Upper lobe of right lung (tissue), 1 donor: ENCODE measurements at regions not wholly inside any gene's neighbourhood (a gene's known extent, or its start where the extent isn't known, plus 50 kb on each side); places are given as distances from the start of the nearest gene placed in this dataset.

Experiments
- ATAC-seq: fragments of 200-7000 bp; cut with Tn5 transposase; one replicate; pipeline ENCODE4 v1.9.1; 2020; ENCODE audit warnings: mild to moderate bottlenecking, moderate library complexity
- DNase-seq: peaks from one replicate; pipeline ENCODE4 v3.0.0-alpha.2; 2020
- H3K27ac ChIP-seq: fragments of 200-600 bp; one replicate; pipeline ENCODE4 v1.8.0; 2022
- H3K27me3 ChIP-seq: fragments of 200-600 bp; one replicate; pipeline ENCODE4 v1.8.0; 2022; ENCODE audit warnings: mild to moderate bottlenecking
- H3K36me3 ChIP-seq: fragments of 200-600 bp; one replicate; pipeline ENCODE4 v1.8.0; 2022
- H3K4me1 ChIP-seq: fragments of 200-600 bp; one replicate; pipeline ENCODE4 v1.8.0; 2022
- H3K4me3 ChIP-seq: fragments of 200-600 bp; one replicate; pipeline ENCODE4 v1.8.0; 2022; ENCODE audit warnings: mild to moderate bottlenecking
- H3K9me3 ChIP-seq: fragments of 200-600 bp; one replicate; pipeline ENCODE4 v1.8.0; 2022
- CTCF ChIP-seq: fragments of 200-600 bp; IDR thresholded peaks from one replicate; pipeline ENCODE4 v1.8.0; 2022; ENCODE audit warnings: antibody characterized with exemption
- intact Hi-C: fragments of 100-400 bp; cut with DNase I; formaldehyde crosslinking; loops from one replicate; pipeline ENCODE4 v1.11.0; 2022
- donor health status: DM: no; HTN: yes; CAD: no; lungs with severe emphysema.

- intact Hi-C loops: no loop called here
- no peaks in the 10 kb centered on the region for H3K36me3 ChIP-seq
- H3K27ac ChIP-seq: no peak overlapping the region
- H3K27me3 ChIP-seq: no peaks in the 10 kb centered on the region
- no peak for DNase-seq
- H3K4me1 ChIP-seq: no peaks in the 10 kb centered on the region
- H3K4me3 ChIP-seq: no peak overlapping the region
- TF ChIP-seq CTCF: no peak
- no peak for ATAC-seq
- H3K9me3 ChIP-seq: no peaks in the 10 kb centered on the region
Observed at GRCh38 chr6:145022199-145022796, 713.0 kb downstream of the EPM2A start.

- no peaks in the 10 kb centered on the region for H3K4me1 ChIP-seq
- H3K36me3 ChIP-seq: no peaks in the 10 kb centered on the region
- ATAC-seq: no peak
- intact Hi-C loops: no loop called here
- no peak overlapping the region for H3K4me3 ChIP-seq
- no peaks in the 10 kb centered on the region for H3K27me3 ChIP-seq
- no peak overlapping the region for H3K27ac ChIP-seq
- no peak for TF ChIP-seq CTCF
- no peaks in the 10 kb centered on the region for H3K9me3 ChIP-seq
- no peak for DNase-seq
Observed at GRCh38 chr6:145023116-145023726, 712.1 kb downstream of the EPM2A start.

GRCh38 chr6:145025488-145025887, 709.8 kb downstream of the EPM2A start:
- no peaks in the 10 kb centered on the region for H3K4me1 ChIP-seq
- H3K27me3 ChIP-seq: no peaks in the 10 kb centered on the region
- ATAC-seq: peak; percentile 70
- no peak for TF ChIP-seq CTCF
- no peak overlapping the region for H3K27ac ChIP-seq
- no peaks in the 10 kb centered on the region for H3K36me3 ChIP-seq
- no peaks in the 10 kb centered on the region for H3K9me3 ChIP-seq
- no peak overlapping the region for H3K4me3 ChIP-seq
- intact Hi-C loops: no loop called here
- no peak for DNase-seq

- no peaks in the 10 kb centered on the region for H3K36me3 ChIP-seq
- no peak overlapping the region for H3K4me3 ChIP-seq
- no peak for TF ChIP-seq CTCF
- H3K27ac ChIP-seq: no peak overlapping the region
- no peaks in the 10 kb centered on the region for H3K27me3 ChIP-seq
- no peaks in the 10 kb centered on the region for H3K4me1 ChIP-seq
- no peak for DNase-seq
- H3K9me3 ChIP-seq: no peaks in the 10 kb centered on the region
- intact Hi-C loops: no loop called here
- no peak for ATAC-seq
Observed at GRCh38 chr6:145026267-145026679, 709.0 kb downstream of the EPM2A start.

- H3K9me3 ChIP-seq: no peaks in the 10 kb centered on the region
- peak; percentile 44 for TF ChIP-seq CTCF
- ATAC-seq (peak; percentile 39), DNase-seq (no peak)
- intact Hi-C loops: no loop called here
- no peak overlapping the region for H3K27ac ChIP-seq
- no peaks in the 10 kb centered on the region for H3K27me3 ChIP-seq
- H3K4me1 ChIP-seq: no peaks in the 10 kb centered on the region
- H3K4me3 ChIP-seq: no peak overlapping the region
- no peaks in the 10 kb centered on the region for H3K36me3 ChIP-seq
Observed at GRCh38 chr6:145028144-145028818, 707.0 kb downstream of the EPM2A start.
